ENCODE measurements at regions not wholly inside any gene's neighbourhood (a gene's known extent, or its start where the extent isn't known, plus 50 kb on each side); places are given as distances from the start of the nearest gene placed in this dataset.
"Not testable (repeated sequence)": the region's sequence is repeated elsewhere in the genome, so short reads cannot be mapped to it uniquely, and the experiment has no call there.

GRCh38 chr3:27049792-27050191 is 319.4 kb downstream of the NEK10 start:
- H3K79me1 ChIP-seq (ENCODE audit: low read depth in 1 of 2, low read length in 2 of 2): no peaks in the 10 kb centered on the region
- H4K5ac ChIP-seq (ENCODE audit: low read depth, low read length): no peak overlapping the region
- no peak overlapping the region for H3K4ac ChIP-seq (ENCODE audit: low read depth, low read length)

DNA sequence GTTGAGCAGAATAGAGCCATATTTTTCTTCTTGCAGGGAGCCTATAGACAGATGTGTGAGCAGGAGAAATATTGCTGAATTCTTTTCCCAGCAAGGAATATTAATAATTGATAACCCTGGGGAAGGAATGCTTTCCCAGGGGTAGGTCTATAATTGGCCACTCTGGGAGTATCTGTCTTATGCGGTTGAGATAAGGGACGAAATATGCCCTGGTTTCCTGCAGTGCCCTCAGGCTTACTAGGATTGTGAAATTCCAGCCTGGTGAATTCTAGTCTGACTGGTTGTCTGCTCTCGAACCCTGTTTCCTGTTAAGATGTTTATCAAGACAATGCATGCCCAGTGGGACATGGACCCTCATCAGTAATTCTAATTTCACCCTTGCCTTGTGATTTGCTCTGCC is 317.7 kb downstream of the NEK10 start:
- H3K9ac ChIP-seq (ENCODE audit: low read depth, low read length); H3K56ac ChIP-seq (ENCODE audit: extremely low read depth, insufficient read depth, low read length); H3K27ac ChIP-seq (ENCODE audit: insufficient read depth, low read length); H3K4me1 ChIP-seq (ENCODE audit: control insufficient read depth, insufficient read depth, low read length); H2BK20ac ChIP-seq (ENCODE audit: low read depth, low read length); ATAC-seq (ENCODE audit: low read depth); in situ Hi-C loops (cut with MboI; ENCODE audit: low sequenced_read_pairs); DNase-seq; H3K9me1 ChIP-seq (ENCODE audit: insufficient read depth, low read length); POLR2A ChIA-PET (ENCODE audit: unreplicated experiment); H3K36me3 ChIP-seq (ENCODE audit: control insufficient read depth, insufficient read depth, low read length); BruUV-seq (replicated peaks); H4K5ac ChIP-seq (ENCODE audit: low read depth, low read length); H2BK15ac ChIP-seq (ENCODE audit: low read depth, low read length); H2BK5ac ChIP-seq (ENCODE audit: low read depth, low read length, poor library complexity, severe bottlenecking); H3K4me3 ChIP-seq (ENCODE audit: insufficient read depth, low read depth, low read length); H3K9me3 ChIP-seq (ENCODE audit: control insufficient read depth, insufficient read depth, low read length); H3K18ac ChIP-seq (ENCODE audit: low read depth, low read length); dilution Hi-C loops (cut with HindIII; ENCODE audit: low sequenced_read_pairs, unreplicated experiment); H3K23ac ChIP-seq (ENCODE audit: low read depth, low read length); H2AK5ac ChIP-seq (ENCODE audit: low read depth, low read length); H4K8ac ChIP-seq (ENCODE audit: low read depth in 2 of 2, low read length in 2 of 2); H2BK120ac ChIP-seq (ENCODE audit: low read depth, low read length); H2AFZ ChIP-seq (replicated peaks; ENCODE audit: low read length, poor library complexity); CTCF ChIA-PET; H3K4me2 ChIP-seq (ENCODE audit: low read depth, low read length); intact Hi-C loops (cut with micrococcal nuclease); H2AK9ac ChIP-seq (replicated peaks; ENCODE audit: low read depth, low read length, poor library complexity); H3K4ac ChIP-seq (ENCODE audit: low read depth, low read length); H3K79me1 ChIP-seq (ENCODE audit: low read depth in 1 of 2, low read length in 2 of 2); H3K27me3 ChIP-seq (ENCODE audit: control insufficient read depth, insufficient read depth, low read length); H4K20me1 ChIP-seq (ENCODE audit: insufficient read depth, low read length); H3K14ac ChIP-seq (replicated peaks; ENCODE audit: low read depth, low read length); H4K91ac ChIP-seq (ENCODE audit: insufficient read depth, low read depth, low read length): not testable (repeated sequence)
- no CpG with 5 or more reads among the region's 3 CpGs for WGBS, 2 experiments (ENCODE audit: extremely low coverage in 2 of 2, insufficient read length in 1 of 2)

More at GRCh38 chr3:27049792-27050191, 319.4 kb downstream of the NEK10 start:
- WGBS, 2 experiments (ENCODE audit: extremely low coverage in 2 of 2, insufficient read length in 1 of 2): no CpG with 5 or more reads among the region's 2 CpGs
- H3K23ac ChIP-seq (ENCODE audit: low read depth, low read length): no peak overlapping the region
- H3K4me1 ChIP-seq (ENCODE audit: control insufficient read depth, insufficient read depth, low read length): no peaks in the 10 kb centered on the region
- no peak overlapping the region for H3K4me3 ChIP-seq (ENCODE audit: insufficient read depth, low read depth, low read length)
- no peak overlapping the region for H4K91ac ChIP-seq (ENCODE audit: insufficient read depth, low read depth, low read length)
- no peak overlapping the region for H2BK120ac ChIP-seq (ENCODE audit: low read depth, low read length)
- no peak overlapping the region for H3K14ac ChIP-seq (replicated peaks; ENCODE audit: low read depth, low read length)
- ATAC-seq (ENCODE audit: low read depth) (no peak), DNase-seq (no peak)
- no peak overlapping the region for H2BK5ac ChIP-seq (ENCODE audit: low read depth, low read length, poor library complexity, severe bottlenecking)
- H3K56ac ChIP-seq (ENCODE audit: extremely low read depth, insufficient read depth, low read length): no peak overlapping the region
- intact Hi-C loops (cut with micrococcal nuclease) (no loop called here), dilution Hi-C loops (cut with HindIII; ENCODE audit: low sequenced_read_pairs, unreplicated experiment) (no loop called here), in situ Hi-C loops (cut with MboI; ENCODE audit: low sequenced_read_pairs) (no loop called here)
- H3K4me2 ChIP-seq (ENCODE audit: low read depth, low read length): no peak overlapping the region
- CTCF ChIA-PET: no interaction called here
- POLR2A ChIA-PET (ENCODE audit: unreplicated experiment): no interaction called here
- H2AK5ac ChIP-seq (ENCODE audit: low read depth, low read length): no peak overlapping the region
- H3K9ac ChIP-seq (ENCODE audit: low read depth, low read length): no peak overlapping the region
- TF ChIP-seq CEBPB (IDR thresholded peaks at IDR 0.05; ENCODE audit: low read depth, low read length) (no peak), MAZ (IDR thresholded peaks at IDR 0.05; ENCODE audit: borderline replicate concordance, low read depth, low read length) (no peak), SMC3 (IDR thresholded peaks at IDR 0.05; ENCODE audit: low read depth, low read length) (no peak), RFX5 (IDR thresholded peaks at IDR 0.05; ENCODE audit: low read depth, low read length) (no peak), RCOR1 (IDR thresholded peaks at IDR 0.05; ENCODE audit: insufficient replicate concordance, low read length) (no peak)
- TF ChIP-seq, protein P1, sequence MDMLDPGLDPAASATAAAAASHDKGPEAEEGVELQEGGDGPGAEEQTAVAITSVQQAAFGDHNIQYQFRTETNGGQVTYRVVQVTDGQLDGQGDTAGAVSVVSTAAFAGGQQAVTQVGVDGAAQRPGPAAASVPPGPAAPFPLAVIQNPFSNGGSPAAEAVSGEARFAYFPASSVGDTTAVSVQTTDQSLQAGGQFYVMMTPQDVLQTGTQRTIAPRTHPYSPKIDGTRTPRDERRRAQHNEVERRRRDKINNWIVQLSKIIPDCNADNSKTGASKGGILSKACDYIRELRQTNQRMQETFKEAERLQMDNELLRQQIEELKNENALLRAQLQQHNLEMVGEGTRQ (IDR thresholded peaks at IDR 0.05; ENCODE audit: low read depth, low read length): no peak
- no peaks in the 10 kb centered on the region for H3K27me3 ChIP-seq (ENCODE audit: control insufficient read depth, insufficient read depth, low read length)
- H4K8ac ChIP-seq (ENCODE audit: low read depth in 2 of 2, low read length in 2 of 2): no peak overlapping the region
- no peak overlapping the region for H3K27ac ChIP-seq (ENCODE audit: insufficient read depth, low read length)
- no peaks in the 10 kb centered on the region for H3K9me3 ChIP-seq (ENCODE audit: control insufficient read depth, insufficient read depth, low read length)
- BruUV-seq (replicated peaks): no TSS peak
- no peaks in the 10 kb centered on the region for H4K20me1 ChIP-seq (ENCODE audit: insufficient read depth, low read length)
- no peaks in the 10 kb centered on the region for H3K9me1 ChIP-seq (ENCODE audit: insufficient read depth, low read length)
- H3K18ac ChIP-seq (ENCODE audit: low read depth, low read length): no peak overlapping the region
- H2BK20ac ChIP-seq (ENCODE audit: low read depth, low read length): no peak overlapping the region
- H2AFZ ChIP-seq (replicated peaks; ENCODE audit: low read length, poor library complexity): no peak overlapping the region
- H2AK9ac ChIP-seq (replicated peaks; ENCODE audit: low read depth, low read length, poor library complexity): no peak overlapping the region
- H2BK15ac ChIP-seq (ENCODE audit: low read depth, low read length): no peak overlapping the region
- no peaks in the 10 kb centered on the region for H3K36me3 ChIP-seq (ENCODE audit: control insufficient read depth, insufficient read depth, low read length)

Data from IMR-90 (cell line).